ENCODE measurements at regions not wholly inside any gene's neighbourhood (a gene's known extent, or its start where the extent isn't known, plus 50 kb on each side); places are given as distances from the start of the nearest gene placed in this dataset.
A peak's percentile ranks its signal among the peaks of the same experiment; 100 is the strongest.
"Not testable (repeated sequence)": the region's sequence is repeated elsewhere in the genome, so short reads cannot be mapped to it uniquely, and the experiment has no call there.

DNA sequence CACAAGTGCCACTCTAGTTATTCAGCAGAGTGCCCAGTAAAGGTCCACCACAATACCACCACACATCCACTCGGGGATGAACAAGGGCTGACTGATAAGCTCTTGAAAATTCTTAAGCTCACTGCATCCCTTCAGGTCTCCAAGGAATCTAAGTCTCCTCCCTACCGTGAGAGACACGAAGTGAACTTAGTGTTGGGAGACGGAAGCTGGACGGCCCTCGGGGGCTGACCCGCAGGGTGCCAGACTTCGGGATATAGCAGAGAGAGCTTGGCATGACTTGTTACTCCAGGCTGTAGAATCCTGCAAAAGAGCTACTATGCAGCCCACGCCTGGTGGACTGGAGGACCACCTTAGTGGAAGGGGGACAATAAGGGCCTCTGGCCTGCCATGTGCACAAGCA is 75.1 kb downstream of the LYZL1 start:
- not testable (repeated sequence) for H4K12ac ChIP-seq (ENCODE audit: low read depth, low read length); H4K8ac ChIP-seq (ENCODE audit: low read depth, low read length); H3K79me1 ChIP-seq (ENCODE audit: low read length); H2BK5ac ChIP-seq (ENCODE audit: low read depth, low read length, poor library complexity); H3K4ac ChIP-seq (ENCODE audit: low read depth, low read length); H3K14ac ChIP-seq (ENCODE audit: low read length); H3K27me3 ChIP-seq (ENCODE audit: insufficient read depth, low read length); H3K4me2 ChIP-seq (ENCODE audit: low read length); H4K91ac ChIP-seq (ENCODE audit: low read depth, low read length); H2AK5ac ChIP-seq (ENCODE audit: low read length); H3K4me1 ChIP-seq (ENCODE audit: control insufficient read depth in 1 of 2, insufficient read depth in 2 of 2, low read length in 2 of 2); H3K27ac ChIP-seq (ENCODE audit: low read depth, low read length); H2BK120ac ChIP-seq (ENCODE audit: insufficient read depth, low read length, poor library complexity); H3K9ac ChIP-seq (ENCODE audit: low read length); DNase-seq; H3K4me3 ChIP-seq (ENCODE audit: low read depth, low read length); H3K36me3 ChIP-seq (ENCODE audit: control insufficient read depth in 1 of 2, insufficient read depth in 2 of 2, low read length in 2 of 2); H3K18ac ChIP-seq (ENCODE audit: low read length); H3K79me2 ChIP-seq (ENCODE audit: control insufficient read depth, insufficient read depth, low read length, poor library complexity); H2BK12ac ChIP-seq (ENCODE audit: low read length); H3K23ac ChIP-seq (ENCODE audit: low read length); H2AFZ ChIP-seq (ENCODE audit: insufficient read depth, low read length, poor library complexity); H3K9me3 ChIP-seq (ENCODE audit: insufficient read depth, low read depth, low read length)
- no CpG with 5 or more reads among the region's 9 CpGs for WGBS (ENCODE audit: extremely low coverage, insufficient coverage, insufficient read length)

GRCh38 chr10:29366206-29366605 is 77.3 kb downstream of the LYZL1 start:
- H3K18ac ChIP-seq (ENCODE audit: low read length); H2BK5ac ChIP-seq (ENCODE audit: low read depth, low read length, poor library complexity); H3K36me3 ChIP-seq (ENCODE audit: control insufficient read depth in 1 of 2, insufficient read depth in 2 of 2, low read length in 2 of 2); H3K4me2 ChIP-seq (ENCODE audit: low read length); H3K79me2 ChIP-seq (ENCODE audit: control insufficient read depth, insufficient read depth, low read length, poor library complexity); H2AFZ ChIP-seq (ENCODE audit: insufficient read depth, low read length, poor library complexity); H3K79me1 ChIP-seq (ENCODE audit: low read length); H4K12ac ChIP-seq (ENCODE audit: low read depth, low read length); H2BK120ac ChIP-seq (ENCODE audit: insufficient read depth, low read length, poor library complexity); H3K4me3 ChIP-seq (ENCODE audit: low read depth, low read length); H3K14ac ChIP-seq (ENCODE audit: low read length); H2BK12ac ChIP-seq (ENCODE audit: low read length); H3K9ac ChIP-seq (ENCODE audit: low read length); H4K8ac ChIP-seq (ENCODE audit: low read depth, low read length); H4K91ac ChIP-seq (ENCODE audit: low read depth, low read length); H3K23ac ChIP-seq (ENCODE audit: low read length); H3K4me1 ChIP-seq (ENCODE audit: control insufficient read depth in 1 of 2, insufficient read depth in 2 of 2, low read length in 2 of 2); H3K27ac ChIP-seq (ENCODE audit: low read depth, low read length); H3K9me3 ChIP-seq (ENCODE audit: insufficient read depth, low read depth, low read length); H2AK5ac ChIP-seq (ENCODE audit: low read length); H3K4ac ChIP-seq (ENCODE audit: low read depth, low read length); H3K27me3 ChIP-seq (ENCODE audit: insufficient read depth, low read length); DNase-seq: not testable (repeated sequence)
- no CpG with 5 or more reads among the region's 27 CpGs for WGBS (ENCODE audit: extremely low coverage, insufficient coverage, insufficient read length)

- H3K4ac ChIP-seq (ENCODE audit: low read depth, low read length), result no peak overlapping the region
- no peaks in the 10 kb centered on the region for H3K36me3 ChIP-seq (ENCODE audit: control insufficient read depth in 1 of 2, insufficient read depth in 2 of 2, low read length in 2 of 2)
- H3K79me2 ChIP-seq (ENCODE audit: control insufficient read depth, insufficient read depth, low read length, poor library complexity), result no peaks in the 10 kb centered on the region
- no peak overlapping the region for H2BK12ac ChIP-seq (ENCODE audit: low read length)
- no peak for DNase-seq
- peaks cover 5% of the 10 kb centered on the region for H3K79me1 ChIP-seq (ENCODE audit: low read length)
- H3K23ac ChIP-seq (ENCODE audit: low read length), result no peak overlapping the region
- H3K4me3 ChIP-seq (ENCODE audit: low read depth, low read length), result no peak overlapping the region
- H4K91ac ChIP-seq (ENCODE audit: low read depth, low read length), result no peak overlapping the region
- no peaks in the 10 kb centered on the region for H3K27me3 ChIP-seq (ENCODE audit: insufficient read depth, low read length)
- H2AFZ ChIP-seq (ENCODE audit: insufficient read depth, low read length, poor library complexity), result no peak overlapping the region
- peaks cover 4 to 7% of the 10 kb centered on the region in 2 experiments for H3K4me1 ChIP-seq (ENCODE audit: control insufficient read depth in 1 of 2, insufficient read depth in 2 of 2, low read length in 2 of 2)
- H4K8ac ChIP-seq (ENCODE audit: low read depth, low read length), result no peak overlapping the region
- H3K9ac ChIP-seq (ENCODE audit: low read length), result no peak overlapping the region
- no peak overlapping the region for H3K18ac ChIP-seq (ENCODE audit: low read length)
- peaks cover 1% of the 10 kb centered on the region for H3K9me3 ChIP-seq (ENCODE audit: insufficient read depth, low read depth, low read length)
- H2BK5ac ChIP-seq (ENCODE audit: low read depth, low read length, poor library complexity), result no peak overlapping the region
- H2AK5ac ChIP-seq (ENCODE audit: low read length), result no peak overlapping the region
- no peak overlapping the region for H4K12ac ChIP-seq (ENCODE audit: low read depth, low read length)
- no CpG with 5 or more reads among the region's 5 CpGs for WGBS (ENCODE audit: extremely low coverage, insufficient coverage, insufficient read length)
- no peak overlapping the region for H3K4me2 ChIP-seq (ENCODE audit: low read length)
- no peak overlapping the region for H2BK120ac ChIP-seq (ENCODE audit: insufficient read depth, low read length, poor library complexity)
- H3K14ac ChIP-seq (ENCODE audit: low read length), result no peak overlapping the region
- H3K27ac ChIP-seq (ENCODE audit: low read depth, low read length), result no peak overlapping the region
Observed at GRCh38 chr10:29369419-29369818, 80.5 kb downstream of the LYZL1 start.

GRCh38 chr10:29370097-29371092 is 81.5 kb downstream of the LYZL1 start:
- Histone ChIP-seq H4K12ac (ENCODE audit: low read depth, low read length) (no peak overlapping the region), H3K18ac (ENCODE audit: low read length) (no peak overlapping the region), H3K4ac (ENCODE audit: low read depth, low read length) (no peak overlapping the region), H3K36me3 (ENCODE audit: control insufficient read depth in 1 of 2, insufficient read depth in 2 of 2, low read length in 2 of 2) (no peaks in the 10 kb centered on the region), H3K23ac (ENCODE audit: low read length) (no peak overlapping the region), H4K8ac (ENCODE audit: low read depth, low read length) (no peak overlapping the region), H3K9me3 (ENCODE audit: insufficient read depth, low read depth, low read length) (peaks cover 1% of the 10 kb centered on the region), H3K27ac (ENCODE audit: low read depth, low read length) (no peak overlapping the region), H2BK12ac (ENCODE audit: low read length) (no peak overlapping the region), H3K4me1 (ENCODE audit: control insufficient read depth in 1 of 2, insufficient read depth in 2 of 2, low read length in 2 of 2) (peaks cover 7% of the 10 kb centered on the region in 2 experiments), H2BK5ac (ENCODE audit: low read depth, low read length, poor library complexity) (no peak overlapping the region), H3K9ac (ENCODE audit: low read length) (no peak overlapping the region), H2AFZ (ENCODE audit: insufficient read depth, low read length, poor library complexity) (no peak overlapping the region), H2AK5ac (ENCODE audit: low read length) (no peak overlapping the region), H3K27me3 (ENCODE audit: insufficient read depth, low read length) (no peaks in the 10 kb centered on the region), H2BK120ac (ENCODE audit: insufficient read depth, low read length, poor library complexity) (peak overlapping the region; percentile 48), H3K14ac (ENCODE audit: low read length) (peak overlapping the region; percentile 34), H3K4me2 (ENCODE audit: low read length) (no peak overlapping the region), H3K79me2 (ENCODE audit: control insufficient read depth, insufficient read depth, low read length, poor library complexity) (no peaks in the 10 kb centered on the region), H3K79me1 (ENCODE audit: low read length) (peaks cover 8% of the 10 kb centered on the region), H3K4me3 (ENCODE audit: low read depth, low read length) (no peak overlapping the region), H4K91ac (ENCODE audit: low read depth, low read length) (peak overlapping the region; percentile 64)
- WGBS (ENCODE audit: extremely low coverage, insufficient coverage, insufficient read length), result no CpG with 5 or more reads among the region's 17 CpGs
- DNase-seq, result peak in 1 of 2 donors; percentile 29
